GM12875 (cell line): ENCODE measurements at regions not wholly inside any gene's neighbourhood (a gene's known extent, or its start where the extent isn't known, plus 50 kb on each side); places are given as distances from the start of the nearest gene placed in this dataset.

Experiments
- H3K4me3 ChIP-seq: one replicate; pipeline ENCODE4 v1.5.1; 2011; ENCODE audit warnings: low read depth, low read length, control low read depth
- TF ChIP-seq, protein P1 (sequence below): IDR thresholded peaks from 2 replicates; pipeline ENCODE4 v1.5.1; 2011; ENCODE audit warnings: low read depth, mild to moderate bottlenecking, control low read depth, inconsistent platforms, low read length, moderate library complexity, borderline replicate concordance; ENCODE audit not compliant: insufficient read depth

DNA sequence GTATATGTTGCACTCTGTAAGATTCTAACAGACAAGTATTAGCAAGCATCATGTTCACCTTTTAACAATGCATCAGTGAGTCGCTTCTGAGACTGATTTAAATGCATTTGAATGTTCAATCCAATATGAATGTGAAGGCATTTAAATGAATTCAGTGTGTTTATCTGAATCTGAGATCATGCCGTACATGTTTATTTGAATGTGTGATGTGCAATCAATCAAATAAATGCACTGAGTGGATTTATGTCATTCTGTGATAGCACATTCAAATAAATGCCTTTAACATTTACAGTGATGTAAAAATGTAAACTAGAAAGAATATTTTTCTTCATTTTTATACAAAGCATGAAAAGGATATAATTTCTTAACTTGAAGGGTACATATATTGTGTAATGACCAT is 1063.5 kb upstream of the NUDT12 start:
- no peak overlapping the region for H3K4me3 ChIP-seq
- TF ChIP-seq, protein P1, sequence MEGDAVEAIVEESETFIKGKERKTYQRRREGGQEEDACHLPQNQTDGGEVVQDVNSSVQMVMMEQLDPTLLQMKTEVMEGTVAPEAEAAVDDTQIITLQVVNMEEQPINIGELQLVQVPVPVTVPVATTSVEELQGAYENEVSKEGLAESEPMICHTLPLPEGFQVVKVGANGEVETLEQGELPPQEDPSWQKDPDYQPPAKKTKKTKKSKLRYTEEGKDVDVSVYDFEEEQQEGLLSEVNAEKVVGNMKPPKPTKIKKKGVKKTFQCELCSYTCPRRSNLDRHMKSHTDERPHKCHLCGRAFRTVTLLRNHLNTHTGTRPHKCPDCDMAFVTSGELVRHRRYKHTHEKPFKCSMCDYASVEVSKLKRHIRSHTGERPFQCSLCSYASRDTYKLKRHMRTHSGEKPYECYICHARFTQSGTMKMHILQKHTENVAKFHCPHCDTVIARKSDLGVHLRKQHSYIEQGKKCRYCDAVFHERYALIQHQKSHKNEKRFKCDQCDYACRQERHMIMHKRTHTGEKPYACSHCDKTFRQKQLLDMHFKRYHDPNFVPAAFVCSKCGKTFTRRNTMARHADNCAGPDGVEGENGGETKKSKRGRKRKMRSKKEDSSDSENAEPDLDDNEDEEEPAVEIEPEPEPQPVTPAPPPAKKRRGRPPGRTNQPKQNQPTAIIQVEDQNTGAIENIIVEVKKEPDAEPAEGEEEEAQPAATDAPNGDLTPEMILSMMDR = no peak

DNA sequence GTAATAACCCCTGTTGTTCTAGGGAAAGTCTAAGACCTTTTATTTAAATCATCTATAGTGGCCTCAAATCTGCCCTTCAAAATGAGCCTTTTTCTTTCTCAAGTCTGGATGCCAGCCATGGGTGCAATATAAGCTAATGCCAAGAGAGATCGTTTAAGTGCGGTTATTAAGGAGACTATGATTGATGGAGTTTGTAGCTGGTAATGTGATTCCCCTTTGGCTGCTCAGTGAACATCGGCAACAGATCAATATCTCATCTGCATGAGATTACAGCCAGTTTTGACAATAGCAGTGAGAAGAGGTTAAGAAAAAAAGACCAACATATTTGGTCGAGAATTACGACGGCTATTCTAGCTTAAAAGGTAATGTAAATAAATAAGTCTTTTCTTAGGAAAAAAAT is 1049.4 kb upstream of the NUDT12 start:
- TF ChIP-seq, protein P1 = no peak
- no peak overlapping the region for H3K4me3 ChIP-seq

DNA sequence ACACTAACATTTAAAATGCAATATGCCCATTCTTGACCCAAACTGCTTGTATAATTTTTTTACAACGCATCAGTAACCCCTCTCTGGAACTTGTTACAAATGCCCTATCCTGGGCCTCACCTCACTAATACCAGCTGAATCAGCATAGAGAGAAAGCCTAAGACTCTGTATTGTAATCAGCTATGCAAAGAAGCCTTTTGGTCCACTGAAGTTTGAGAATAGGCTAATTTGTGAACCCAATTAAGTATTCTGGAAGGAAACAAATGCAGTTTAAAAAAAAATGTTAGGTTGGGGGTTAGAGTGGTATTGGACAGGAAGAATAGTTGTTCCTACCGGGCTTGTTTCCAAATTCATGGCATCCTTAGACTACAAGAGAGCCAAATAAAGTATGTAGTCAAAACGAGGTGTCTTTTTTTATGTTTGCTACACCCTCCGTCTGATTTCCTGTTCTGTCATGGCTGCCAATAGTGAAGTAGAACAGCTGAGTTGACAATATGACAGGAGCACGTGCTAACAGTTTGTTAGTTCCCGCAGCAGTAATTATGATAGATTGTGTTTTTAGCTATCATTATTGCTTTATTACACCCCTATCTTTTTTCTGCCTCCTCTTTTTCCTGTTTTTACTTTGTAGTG is 1048.7 kb upstream of the NUDT12 start:
- TF ChIP-seq, protein P1 = no peak
- H3K4me3 ChIP-seq = no peak overlapping the region

DNA sequence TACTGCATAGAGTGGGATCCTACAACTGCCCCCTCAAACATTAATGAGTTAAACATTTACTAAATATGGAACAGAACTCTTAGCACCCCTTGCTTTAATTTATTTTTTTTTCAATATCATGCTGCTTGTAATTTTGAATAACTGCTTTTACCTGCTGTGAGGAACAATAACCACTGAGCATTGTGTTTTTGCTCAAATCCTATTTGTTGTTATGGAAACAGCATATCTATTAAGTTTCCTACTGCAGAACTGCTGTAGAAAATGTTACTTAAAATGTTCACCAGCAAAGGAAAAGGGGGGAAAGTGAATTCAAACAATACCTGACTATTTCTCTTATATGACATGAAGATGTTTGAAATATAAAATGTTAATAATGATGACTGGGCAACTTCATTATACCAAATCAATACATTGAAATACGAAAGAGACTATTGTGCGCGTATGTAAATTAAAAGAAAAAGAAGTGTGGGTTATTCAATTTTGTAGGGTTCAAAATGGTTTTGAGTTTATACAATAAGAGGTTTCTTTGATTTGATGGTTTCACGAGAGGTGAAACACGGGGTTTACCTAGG is 1043.8 kb upstream of the NUDT12 start:
- H3K4me3 ChIP-seq = no peak overlapping the region
- TF ChIP-seq, protein P1 = no peak

DNA sequence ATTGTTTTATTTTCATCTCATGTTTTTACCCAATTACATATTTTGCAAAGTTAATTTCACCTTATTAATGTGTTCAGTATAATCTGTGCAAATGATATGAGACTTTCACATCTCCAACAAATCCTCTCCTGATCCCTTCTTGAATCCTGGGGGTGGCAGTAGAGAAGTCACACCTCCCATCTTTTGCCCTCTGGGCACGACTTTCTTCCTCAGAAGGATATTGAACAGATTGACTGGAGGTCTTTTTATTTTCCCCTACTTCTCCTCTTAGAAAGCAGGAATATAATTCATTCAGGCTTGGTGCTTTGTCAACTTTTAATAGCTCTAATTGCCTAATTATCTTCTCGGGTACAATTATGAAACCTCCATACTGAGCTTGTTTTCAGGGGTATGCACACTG is 1037.1 kb upstream of the NUDT12 start:
- TF ChIP-seq, protein P1 = no peak

DNA sequence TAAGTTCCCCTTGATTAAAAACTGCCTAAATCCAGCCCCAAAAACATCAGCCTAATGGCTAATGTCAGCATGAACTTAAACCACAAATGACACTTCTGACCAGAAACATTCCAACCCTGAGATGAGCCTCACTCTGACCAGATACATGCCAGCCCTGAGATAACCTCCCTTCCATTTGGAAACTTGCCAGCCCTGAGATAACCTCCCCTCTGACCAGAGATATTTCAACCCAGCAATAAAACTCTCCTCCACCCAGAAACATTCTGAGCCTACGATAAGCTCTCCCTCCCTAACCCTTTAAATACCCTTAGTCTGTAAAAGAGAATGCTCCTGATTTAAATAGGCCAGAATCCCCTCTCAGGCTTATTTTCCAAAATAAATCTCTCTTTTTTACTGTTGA is 1035.7 kb upstream of the NUDT12 start:
- no peak overlapping the region for H3K4me3 ChIP-seq
- TF ChIP-seq, protein P1 = no peak

More for the DNA sequence above, 1037.1 kb upstream of the NUDT12 start:
- no peak overlapping the region for H3K4me3 ChIP-seq

DNA sequence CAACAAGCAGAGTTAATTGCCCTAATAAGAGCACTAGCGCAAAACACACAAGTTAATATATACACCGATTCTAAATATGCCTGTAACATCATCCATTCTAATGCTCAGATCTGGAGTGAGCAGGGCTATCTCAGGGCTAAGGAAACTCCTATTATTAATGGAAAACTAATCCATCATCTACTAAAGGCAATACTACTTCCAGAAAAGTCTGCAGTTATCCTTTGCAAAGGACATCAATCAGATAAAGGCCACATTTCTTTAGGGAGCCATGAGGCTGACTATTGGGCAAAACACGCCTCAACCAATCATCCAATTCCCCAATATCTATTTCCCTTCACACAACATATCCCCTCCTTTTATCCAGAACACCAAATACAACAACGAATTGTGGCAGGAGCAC is 1032.3 kb upstream of the NUDT12 start:
- TF ChIP-seq, protein P1 = no peak
- H3K4me3 ChIP-seq = no peak overlapping the region
